Fibroblast of lung (primary cell): ENCODE measurements at regions not wholly inside any gene's neighbourhood (a gene's known extent, or its start where the extent isn't known, plus 50 kb on each side); places are given as distances from the start of the nearest gene placed in this dataset.

Experiments
- CTCF ChIP-seq, 2 donors: IDR thresholded peaks in 1 of 2; conservative IDR thresholded peaks in 1 of 2; 1 replicate in 1 of 2; 2 replicates in 1 of 2; pipeline ENCODE4 v1.5.1; 2011 to 2012; ENCODE audit warnings: low read length in 2 of 2, control low read depth in 1 of 2, inconsistent platforms in 1 of 2, low read depth in 1 of 2, mild to moderate bottlenecking in 1 of 2
- EZH2 ChIP-seq: IDR thresholded peaks from 2 replicates; pipeline ENCODE4 v1.5.1; 2012; ENCODE audit warnings: low read length, control low read depth, mild to moderate bottlenecking; ENCODE audit errors: missing control alignments

GRCh38 chr3:79871656-79872055, 103.9 kb upstream of the ROBO1 start:
- TF ChIP-seq EZH2 (no peak), CTCF (conservative IDR thresholded peaks at IDR 0.05 in 1 of 2, IDR thresholded peaks at IDR 0.05 in 1 of 2; ENCODE audit: low read depth in 1 of 2, low read length in 2 of 2) (no peak)
